ENCODE measurements at regions not wholly inside any gene's neighbourhood (a gene's known extent, or its start where the extent isn't known, plus 50 kb on each side); places are given as distances from the start of the nearest gene placed in this dataset.

GRCh38 chr1:91613595-91613994 is 112.9 kb downstream of the CDC7 start:
- no peak for TF ChIP-seq CTCF (IDR thresholded peaks at IDR 0.05; ENCODE audit: insufficient read depth, low read depth, low read length)
- TF ChIP-seq EZH2 (IDR thresholded peaks at IDR 0.05; ENCODE audit: insufficient read depth, low read length) = no peak

All from astrocyte (in vitro differentiated cells and primary cell).